BJ (cell line): ENCODE measurements at regions not wholly inside any gene's neighbourhood (a gene's known extent, or its start where the extent isn't known, plus 50 kb on each side); places are given as distances from the start of the nearest gene placed in this dataset.

ENCODE experiments used
- CTCF ChIA-PET: fragments of 350-600 bp; formaldehyde crosslinking; extraction: SDS; loops from one replicate; lab custom pipeline; 2021; ENCODE audit warnings: antibody characterized with exemption, inconsistent platforms; lab: Yijun Ruan, JAX
- POLR2A ChIA-PET: fragments of 300-600 bp; sonication (Branson Sonifier 250); formaldehyde crosslinking; extraction: SDS; loops from one replicate; lab custom pipeline; 2021; ENCODE audit warnings: antibody characterized with exemption; lab: Charles Lee
- DNase-seq: peaks from one replicate; pipeline ENCODE4 v3.0.0-alpha.2; 2011; ENCODE audit warnings: low read depth
- H3K27me3 ChIP-seq: 2 replicates; pipeline ENCODE4 v1.6.0; 2011; ENCODE audit warnings: low read length; ENCODE audit not compliant: control insufficient read depth, insufficient read depth
- H3K36me3 ChIP-seq: 2 replicates; pipeline ENCODE4 v1.5.1; 2011; ENCODE audit warnings: low read length; ENCODE audit not compliant: control insufficient read depth, insufficient read depth
- H3K4me3 ChIP-seq: 2 replicates; pipeline ENCODE4 v1.5.1; 2011; ENCODE audit warnings: low read depth, mild to moderate bottlenecking, control low read depth, low read length
- TF ChIP-seq, protein P1 (sequence below): IDR thresholded peaks from 2 replicates; pipeline ENCODE4 v1.5.1; 2011; ENCODE audit warnings: low read depth, mild to moderate bottlenecking, control low read depth, inconsistent platforms, low read length, moderate library complexity; ENCODE audit not compliant: insufficient read depth

DNA sequence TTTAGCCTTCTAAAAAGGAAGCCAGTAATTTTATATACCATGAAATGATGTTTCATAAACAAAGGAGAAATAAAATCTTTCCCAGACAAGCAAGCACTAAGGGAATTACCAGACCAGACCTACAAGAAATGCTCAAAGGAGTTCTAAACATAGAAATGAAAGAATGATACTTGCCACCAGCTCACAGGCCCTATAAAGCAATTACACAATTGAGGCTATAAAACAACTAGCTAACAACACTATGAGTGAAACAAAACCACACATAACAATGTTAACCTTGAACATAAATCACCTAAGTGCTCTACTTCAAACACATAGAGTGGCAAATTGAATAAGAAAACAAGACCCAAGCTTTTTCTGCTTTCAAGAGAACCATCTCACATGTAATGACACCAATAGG is 123.8 kb downstream of the BARHL2 start:
- no peak overlapping the region for H3K4me3 ChIP-seq
- ChIA-PET POLR2A (no interaction called here), CTCF (no interaction called here)
- TF ChIP-seq, protein P1, sequence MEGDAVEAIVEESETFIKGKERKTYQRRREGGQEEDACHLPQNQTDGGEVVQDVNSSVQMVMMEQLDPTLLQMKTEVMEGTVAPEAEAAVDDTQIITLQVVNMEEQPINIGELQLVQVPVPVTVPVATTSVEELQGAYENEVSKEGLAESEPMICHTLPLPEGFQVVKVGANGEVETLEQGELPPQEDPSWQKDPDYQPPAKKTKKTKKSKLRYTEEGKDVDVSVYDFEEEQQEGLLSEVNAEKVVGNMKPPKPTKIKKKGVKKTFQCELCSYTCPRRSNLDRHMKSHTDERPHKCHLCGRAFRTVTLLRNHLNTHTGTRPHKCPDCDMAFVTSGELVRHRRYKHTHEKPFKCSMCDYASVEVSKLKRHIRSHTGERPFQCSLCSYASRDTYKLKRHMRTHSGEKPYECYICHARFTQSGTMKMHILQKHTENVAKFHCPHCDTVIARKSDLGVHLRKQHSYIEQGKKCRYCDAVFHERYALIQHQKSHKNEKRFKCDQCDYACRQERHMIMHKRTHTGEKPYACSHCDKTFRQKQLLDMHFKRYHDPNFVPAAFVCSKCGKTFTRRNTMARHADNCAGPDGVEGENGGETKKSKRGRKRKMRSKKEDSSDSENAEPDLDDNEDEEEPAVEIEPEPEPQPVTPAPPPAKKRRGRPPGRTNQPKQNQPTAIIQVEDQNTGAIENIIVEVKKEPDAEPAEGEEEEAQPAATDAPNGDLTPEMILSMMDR = no peak
- H3K27me3 ChIP-seq = no peaks in the 10 kb centered on the region
- H3K36me3 ChIP-seq = no peaks in the 10 kb centered on the region
- no peak for DNase-seq

DNA sequence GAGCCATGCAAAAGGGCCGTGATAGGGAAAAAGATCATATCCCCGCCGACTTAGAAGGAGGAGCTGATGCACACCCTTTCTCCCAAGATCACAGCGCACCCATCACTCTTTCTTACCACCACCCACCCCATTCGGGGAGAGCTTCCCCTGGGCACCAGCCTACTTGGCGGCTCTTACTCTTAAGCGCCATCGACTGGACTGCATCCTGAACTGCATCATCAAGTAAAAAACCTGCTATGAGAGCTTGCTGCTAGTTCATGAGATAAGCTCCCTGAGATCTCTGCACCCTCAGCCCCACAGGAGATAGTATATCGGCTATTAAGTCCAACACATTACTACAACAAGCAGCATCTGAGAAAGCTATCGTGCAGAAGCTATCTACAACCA is 125.1 kb downstream of the BARHL2 start:
- CTCF ChIA-PET = interaction anchor here (1.6 kb wide), 1 partner anchor 12 kb away, joined by 7 read pairs; no protein-coding TSS in a partner anchor
- TF ChIP-seq, protein P1 = no peak
- no peak overlapping the region for H3K4me3 ChIP-seq
- H3K27me3 ChIP-seq = no peaks in the 10 kb centered on the region
- no peak for DNase-seq
- POLR2A ChIA-PET = no interaction called here
- no peaks in the 10 kb centered on the region for H3K36me3 ChIP-seq

DNA sequence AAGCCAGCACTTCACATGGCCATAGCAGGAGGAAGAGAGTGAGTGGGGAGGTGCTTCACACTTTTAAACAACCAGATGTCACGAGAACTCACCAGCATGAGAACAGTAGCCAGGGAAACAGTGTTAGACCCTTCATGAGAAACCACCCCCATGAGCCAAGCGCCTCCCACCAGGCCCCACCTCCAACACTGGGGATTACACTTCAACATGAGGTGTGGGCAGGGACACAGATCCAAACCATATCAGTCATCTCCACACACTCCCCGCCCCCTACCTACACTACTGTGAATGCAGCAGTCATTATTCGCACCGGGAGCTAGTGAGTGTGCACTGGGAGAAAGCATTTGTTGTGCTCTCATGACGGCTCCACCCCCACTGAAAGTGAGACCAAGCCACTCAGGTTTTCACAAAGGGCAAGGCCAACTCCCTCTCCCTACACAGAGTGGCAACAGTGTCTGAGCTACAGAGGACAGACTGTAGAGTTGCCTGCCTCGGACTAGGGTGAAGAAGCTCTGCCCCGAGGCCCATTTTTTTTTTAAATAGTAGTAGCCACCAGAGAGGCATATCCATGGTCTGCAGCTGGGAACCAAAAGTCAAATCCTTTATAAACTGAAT is 125.6 kb downstream of the BARHL2 start:
- ChIA-PET CTCF (interaction anchor here (1.6 kb wide), 1 partner anchor 12 kb away, joined by 7 read pairs; no protein-coding TSS in a partner anchor), POLR2A (no interaction called here)
- H3K36me3 ChIP-seq = no peaks in the 10 kb centered on the region
- H3K4me3 ChIP-seq = no peak overlapping the region
- TF ChIP-seq, protein P1 = no peak
- H3K27me3 ChIP-seq = no peaks in the 10 kb centered on the region
- no peak for DNase-seq

DNA sequence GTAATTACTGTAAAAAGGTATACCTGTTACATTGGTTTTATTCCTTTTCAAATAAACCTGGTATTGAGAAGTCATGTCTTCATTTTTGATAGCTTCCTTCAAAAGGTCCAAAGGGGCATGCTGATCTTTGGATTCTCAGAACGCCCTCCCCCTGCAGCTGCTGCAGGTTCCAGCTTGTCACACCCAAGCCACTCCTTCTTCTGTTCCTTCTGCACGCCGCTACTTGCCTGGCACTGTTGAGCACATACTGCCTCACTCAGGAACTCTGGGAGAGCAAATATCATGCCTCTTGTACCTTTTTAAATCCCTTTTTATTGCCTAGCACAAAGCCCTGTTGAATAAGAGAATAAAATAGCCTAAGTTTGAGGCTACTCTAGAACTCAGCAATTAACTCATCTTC is 136.9 kb downstream of the BARHL2 start:
- ChIA-PET POLR2A (no interaction called here), CTCF (interaction anchor here (0.8 to 3.9 kb wide), 3 partner anchors 12 to 585 kb away, joined by 3 to 23 read pairs (median 7); no protein-coding TSS in a partner anchor)
- no peaks in the 10 kb centered on the region for H3K27me3 ChIP-seq
- no peak for DNase-seq
- H3K36me3 ChIP-seq = no peaks in the 10 kb centered on the region
- TF ChIP-seq, protein P1 = no peak
- no peak overlapping the region for H3K4me3 ChIP-seq

DNA sequence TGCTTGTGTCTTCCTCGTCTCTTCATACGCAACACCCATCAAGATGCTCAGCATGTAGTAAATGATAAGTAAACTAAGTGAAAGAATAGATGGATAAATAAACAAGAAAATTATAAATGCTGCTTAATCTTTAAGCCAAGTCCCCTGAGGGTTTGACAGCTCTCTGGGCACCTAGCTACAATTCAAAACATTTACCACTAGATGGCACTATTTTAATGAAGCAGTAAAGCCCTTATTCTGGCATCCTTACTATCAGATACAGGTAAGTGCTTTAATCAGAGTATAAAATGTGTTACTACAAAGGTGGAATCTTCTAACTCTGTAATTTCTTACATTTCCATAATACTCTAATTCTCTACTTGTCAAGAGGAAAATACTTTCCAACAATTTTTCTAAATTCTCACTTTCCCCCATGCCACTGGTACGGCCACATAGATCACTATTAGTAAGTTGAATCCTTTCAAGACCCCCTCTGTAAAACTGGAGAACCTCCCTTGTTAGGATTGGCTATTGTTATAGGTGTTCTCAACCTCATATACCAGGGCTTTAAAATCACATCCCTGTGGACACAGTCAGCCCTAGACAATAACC is 137.8 kb downstream of the BARHL2 start:
- ChIA-PET CTCF (interaction anchor here (0.6 to 3.9 kb wide), 9 partner anchors 8 to 699 kb away, joined by 3 to 23 read pairs (median 4); no protein-coding TSS in a partner anchor), POLR2A (no interaction called here)
- Histone ChIP-seq H3K4me3 (no peak overlapping the region), H3K27me3 (no peaks in the 10 kb centered on the region), H3K36me3 (no peaks in the 10 kb centered on the region)
- no peak for DNase-seq
- TF ChIP-seq, protein P1 = peak; percentile 50
